GM06990 (cell line): ENCODE measurements at regions not wholly inside any gene's neighbourhood (a gene's known extent, or its start where the extent isn't known, plus 50 kb on each side); places are given as distances from the start of the nearest gene placed in this dataset.

Source experiments
- DNase-seq: peaks from one replicate; pipeline ENCODE4 v3.0.0-alpha.2; 2011; ENCODE audit not compliant: insufficient read length; ENCODE audit errors: extremely low read depth
- H3K27me3 ChIP-seq: replicated peaks from 2 replicates; pipeline ENCODE4 v1.6.0; 2011; ENCODE audit warnings: low read length; ENCODE audit not compliant: control insufficient read depth, insufficient read depth
- H3K36me3 ChIP-seq: 2 replicates; pipeline ENCODE4 v1.5.1; 2011; ENCODE audit warnings: low read length; ENCODE audit not compliant: control insufficient read depth, insufficient read depth
- H3K4me3 ChIP-seq: replicated peaks from 2 replicates; pipeline ENCODE4 v1.5.1; 2011; ENCODE audit warnings: low read depth, mild to moderate bottlenecking, control low read depth, low read length
- TF ChIP-seq, protein P1 (sequence below): IDR thresholded peaks from 2 replicates; pipeline ENCODE4 v1.5.1; 2011; ENCODE audit warnings: low read length, control low read depth, mild to moderate bottlenecking, inconsistent platforms; ENCODE audit not compliant: insufficient read depth, poor library complexity, severe bottlenecking

DNA sequence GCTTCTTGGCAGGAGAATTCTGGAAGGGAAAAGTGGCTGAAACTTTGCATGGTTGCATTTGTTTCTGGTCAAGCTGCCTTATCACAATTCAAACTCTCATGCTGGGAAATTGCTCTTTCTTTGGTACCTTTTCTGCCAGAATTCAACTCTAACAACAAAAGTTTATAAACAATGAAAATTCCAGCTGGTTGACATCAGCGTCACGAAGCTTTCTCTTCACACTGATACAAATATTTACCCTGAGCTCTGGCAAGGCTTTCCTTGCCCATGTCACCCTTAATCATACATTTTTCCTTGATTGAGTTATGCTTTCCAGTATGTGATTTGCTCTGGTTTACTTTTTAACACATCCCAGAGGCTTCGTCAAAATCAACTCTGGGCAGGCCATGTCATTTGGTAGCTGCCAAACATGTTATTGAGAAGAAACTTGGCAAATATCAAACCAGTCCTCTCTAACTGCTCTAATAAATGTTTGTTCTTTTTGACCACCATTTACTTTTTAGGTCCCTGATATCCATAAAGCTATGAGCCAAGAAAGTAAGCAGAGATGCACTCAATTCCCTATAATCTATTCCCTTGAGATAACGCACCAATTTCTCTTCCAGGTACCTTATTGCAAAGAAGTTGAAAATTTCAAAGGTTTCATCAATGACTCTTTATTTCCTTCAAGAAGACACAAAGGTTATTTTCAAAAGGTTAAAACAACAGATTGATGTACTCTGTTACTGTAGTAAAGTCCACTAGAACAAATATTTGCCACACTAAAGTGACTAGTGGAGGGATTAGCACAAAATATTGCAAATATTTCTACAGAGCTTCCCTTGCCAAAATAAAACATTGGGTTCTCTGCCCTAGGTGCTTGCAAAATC is 1241.1 kb upstream of the ZEB2 start:
- H3K27me3 ChIP-seq: no peaks in the 10 kb centered on the region
- no peaks in the 10 kb centered on the region for H3K36me3 ChIP-seq
- TF ChIP-seq, protein P1, sequence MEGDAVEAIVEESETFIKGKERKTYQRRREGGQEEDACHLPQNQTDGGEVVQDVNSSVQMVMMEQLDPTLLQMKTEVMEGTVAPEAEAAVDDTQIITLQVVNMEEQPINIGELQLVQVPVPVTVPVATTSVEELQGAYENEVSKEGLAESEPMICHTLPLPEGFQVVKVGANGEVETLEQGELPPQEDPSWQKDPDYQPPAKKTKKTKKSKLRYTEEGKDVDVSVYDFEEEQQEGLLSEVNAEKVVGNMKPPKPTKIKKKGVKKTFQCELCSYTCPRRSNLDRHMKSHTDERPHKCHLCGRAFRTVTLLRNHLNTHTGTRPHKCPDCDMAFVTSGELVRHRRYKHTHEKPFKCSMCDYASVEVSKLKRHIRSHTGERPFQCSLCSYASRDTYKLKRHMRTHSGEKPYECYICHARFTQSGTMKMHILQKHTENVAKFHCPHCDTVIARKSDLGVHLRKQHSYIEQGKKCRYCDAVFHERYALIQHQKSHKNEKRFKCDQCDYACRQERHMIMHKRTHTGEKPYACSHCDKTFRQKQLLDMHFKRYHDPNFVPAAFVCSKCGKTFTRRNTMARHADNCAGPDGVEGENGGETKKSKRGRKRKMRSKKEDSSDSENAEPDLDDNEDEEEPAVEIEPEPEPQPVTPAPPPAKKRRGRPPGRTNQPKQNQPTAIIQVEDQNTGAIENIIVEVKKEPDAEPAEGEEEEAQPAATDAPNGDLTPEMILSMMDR: no peak
- DNase-seq: no peak
- H3K4me3 ChIP-seq: no peak overlapping the region

DNA sequence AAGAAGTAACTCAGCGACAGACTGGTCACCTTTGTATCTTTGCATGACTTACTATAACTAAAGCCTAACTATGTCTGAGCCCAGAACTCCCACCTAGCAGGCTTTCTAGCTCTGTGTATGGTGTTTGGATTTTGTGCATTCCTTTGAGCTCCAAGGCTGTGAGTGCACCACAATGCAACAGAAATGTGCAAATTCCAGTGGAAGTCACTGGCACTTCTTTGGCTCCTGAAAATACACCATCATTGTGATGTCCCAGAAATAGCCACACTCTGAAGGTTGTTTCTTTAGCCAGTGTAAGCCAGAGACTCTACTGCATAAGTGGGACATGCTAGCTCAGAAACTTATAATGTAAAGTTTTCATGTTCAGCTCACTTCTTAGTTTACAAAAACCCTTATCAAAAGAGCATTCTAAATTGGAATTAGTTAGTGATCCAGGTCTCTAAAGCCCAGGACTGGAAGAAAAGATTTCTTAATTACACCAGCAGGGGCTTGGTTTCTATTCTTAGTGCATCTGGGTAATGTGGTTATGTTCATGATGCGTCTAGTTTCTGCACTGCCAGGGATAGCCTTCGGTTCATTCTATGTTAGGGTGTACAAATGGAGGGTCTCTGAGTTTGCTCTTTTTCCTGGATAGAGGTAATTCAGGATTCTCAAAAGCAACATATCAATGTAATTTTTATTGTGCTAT is 1239.5 kb upstream of the ZEB2 start:
- Histone ChIP-seq H3K27me3 (no peaks in the 10 kb centered on the region), H3K36me3 (no peaks in the 10 kb centered on the region), H3K4me3 (no peak overlapping the region)
- DNase-seq: no peak
- TF ChIP-seq, protein P1: no peak

DNA sequence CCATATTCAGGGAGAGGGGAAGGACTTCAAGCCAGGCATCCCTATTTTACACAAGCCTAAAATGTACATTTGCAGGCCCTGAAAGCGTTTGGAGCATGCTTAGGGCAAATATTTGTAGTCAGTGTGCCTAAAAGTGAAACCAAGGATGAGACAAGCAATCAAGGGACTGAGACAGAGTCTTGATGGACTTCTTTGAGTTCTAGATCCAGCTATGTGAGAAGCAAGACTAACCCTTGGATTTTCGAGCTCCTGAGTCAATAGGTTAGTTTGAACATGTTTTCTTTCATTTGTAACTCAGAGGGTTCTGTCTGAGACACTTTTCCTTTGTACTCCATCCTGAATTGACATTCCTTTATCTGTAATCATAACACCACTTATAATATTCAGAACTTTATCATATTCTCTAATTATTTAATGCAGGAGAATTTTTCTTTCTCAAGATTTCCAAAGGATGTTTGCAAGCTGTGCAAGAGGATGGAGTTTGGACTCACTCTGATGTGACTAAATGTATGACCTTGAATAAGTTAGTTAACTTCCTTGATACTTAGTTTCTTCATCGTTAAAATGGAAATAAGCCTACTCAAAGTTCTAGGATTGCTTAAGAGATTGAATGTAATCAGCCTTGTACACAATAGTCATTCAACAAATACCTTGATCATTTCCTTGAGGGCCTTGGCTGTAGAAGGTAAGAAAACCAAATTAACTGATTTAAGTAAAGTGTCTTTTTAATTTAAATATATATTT is 1237.8 kb upstream of the ZEB2 start:
- Histone ChIP-seq H3K4me3 (no peak overlapping the region), H3K27me3 (no peaks in the 10 kb centered on the region), H3K36me3 (no peaks in the 10 kb centered on the region)
- TF ChIP-seq, protein P1: no peak
- DNase-seq: no peak

DNA sequence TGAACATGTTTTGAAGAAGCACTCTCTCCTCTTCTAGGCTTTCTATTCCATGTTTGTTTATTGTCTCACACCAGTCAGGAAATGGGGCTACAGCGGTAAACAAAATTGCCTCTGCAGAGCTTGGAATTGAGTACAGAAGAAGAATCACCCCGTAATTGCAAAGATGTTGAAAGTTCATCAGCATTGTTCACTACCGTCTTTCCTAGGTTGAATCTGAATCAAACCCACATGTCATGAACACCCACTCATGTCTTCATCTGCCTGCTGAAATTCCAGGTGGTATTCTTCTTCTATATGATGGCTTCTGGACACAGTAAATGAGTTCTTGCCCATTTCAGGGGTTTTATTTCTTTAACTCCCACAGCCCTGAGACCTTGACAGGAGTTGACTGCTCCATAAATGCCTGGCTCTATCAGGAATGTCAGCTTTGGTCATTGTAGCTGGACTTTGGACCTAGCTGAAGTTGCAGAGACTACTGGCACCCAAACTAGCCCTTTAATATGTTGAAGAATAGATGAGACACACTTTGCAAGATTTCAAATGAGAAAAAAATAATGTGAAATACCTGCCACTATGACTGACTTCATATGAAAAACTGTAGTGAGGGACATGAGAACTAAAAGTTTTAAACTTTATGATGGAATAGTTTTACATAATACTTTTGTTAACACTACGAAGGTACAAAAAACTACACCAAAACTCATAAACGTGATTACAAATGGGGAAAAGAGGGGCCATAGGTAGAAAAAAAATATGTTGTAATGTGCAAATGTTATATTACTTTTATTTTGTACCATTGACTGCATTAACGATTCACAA is 1235.3 kb upstream of the ZEB2 start:
- no peak for DNase-seq
- TF ChIP-seq, protein P1: no peak
- H3K4me3 ChIP-seq: no peak overlapping the region
- no peaks in the 10 kb centered on the region for H3K27me3 ChIP-seq
- H3K36me3 ChIP-seq: no peaks in the 10 kb centered on the region

DNA sequence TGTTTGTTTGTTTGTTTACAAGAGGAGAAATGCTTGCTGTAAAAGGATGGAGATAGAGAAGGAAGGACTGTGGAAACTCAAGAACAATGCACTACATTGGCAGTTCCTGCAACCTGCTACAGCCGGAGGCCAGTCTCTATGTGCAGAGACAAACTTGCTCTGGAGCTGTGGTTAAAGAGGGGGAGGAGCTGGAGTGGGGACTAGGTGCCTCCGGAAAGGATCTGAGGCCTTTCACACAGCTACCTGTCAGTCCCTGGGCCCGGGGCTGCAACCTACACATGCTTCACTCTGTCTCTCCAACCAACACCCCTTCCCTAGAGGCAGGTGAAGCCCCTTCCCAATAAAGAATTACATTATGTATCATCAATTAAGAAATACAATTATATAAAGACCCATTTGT is 1234.0 kb upstream of the ZEB2 start:
- TF ChIP-seq, protein P1: no peak
- DNase-seq: no peak
- H3K36me3 ChIP-seq: no peaks in the 10 kb centered on the region
- H3K4me3 ChIP-seq: no peak overlapping the region
- no peaks in the 10 kb centered on the region for H3K27me3 ChIP-seq
